ENCODE measurements at regions not wholly inside any gene's neighbourhood (a gene's known extent, or its start where the extent isn't known, plus 50 kb on each side); places are given as distances from the start of the nearest gene placed in this dataset.
"Not testable (repeated sequence)": the region's sequence is repeated elsewhere in the genome, so short reads cannot be mapped to it uniquely, and the experiment has no call there.

GRCh38 chr18:55964171-55964570, 376.2 kb upstream of the TCF4 start:
- Mint-ChIP-seq H3K36me3 (ENCODE audit: low read depth) (no peaks in the 10 kb centered on the region), H3K4me3 (no peak overlapping the region), H3K27ac (no peak overlapping the region), H3K27me3 (peaks cover 4% of the 10 kb centered on the region), H3K4me1 (no peaks in the 10 kb centered on the region), H3K9me3 (no peaks in the 10 kb centered on the region)
- no peak for TF ChIP-seq CTCF (IDR thresholded peaks at IDR 0.05)
- DNase-seq (no peak), ATAC-seq (ENCODE audit: low read depth) (no peak)
- ChIA-PET CTCF (no interaction called here), POLR2A (no interaction called here)
- intact Hi-C loops (cut with micrococcal nuclease), result no loop called here

- H3K27me3 Mint-ChIP-seq, result no peaks in the 10 kb centered on the region
- H3K36me3 Mint-ChIP-seq (ENCODE audit: low read depth), result no peaks in the 10 kb centered on the region
Measured at GRCh38 chr18:55953326-55953725, 365.3 kb upstream of the TCF4 start.

GRCh38 chr18:55951738-55952137, 363.7 kb upstream of the TCF4 start:
- H3K27me3 Mint-ChIP-seq; ATAC-seq (ENCODE audit: low read depth); H3K9me3 Mint-ChIP-seq; CTCF ChIA-PET; DNase-seq; POLR2A ChIA-PET; intact Hi-C loops (cut with micrococcal nuclease); H3K4me3 Mint-ChIP-seq; H3K4me1 Mint-ChIP-seq; H3K27ac Mint-ChIP-seq; H3K36me3 Mint-ChIP-seq (ENCODE audit: low read depth): not testable (repeated sequence)

More at GRCh38 chr18:55953326-55953725, 365.3 kb upstream of the TCF4 start:
- DNase-seq (no peak), ATAC-seq (ENCODE audit: low read depth) (no peak)
- intact Hi-C loops (cut with micrococcal nuclease), result no loop called here
- H3K9me3 Mint-ChIP-seq, result no peaks in the 10 kb centered on the region
- TF ChIP-seq CTCF (IDR thresholded peaks at IDR 0.05), result no peak
- H3K4me1 Mint-ChIP-seq, result no peaks in the 10 kb centered on the region
- ChIA-PET POLR2A (no interaction called here), CTCF (no interaction called here)
- no peak overlapping the region for H3K27ac Mint-ChIP-seq
- H3K4me3 Mint-ChIP-seq, result no peak overlapping the region

- Mint-ChIP-seq H3K27ac (no peak overlapping the region), H3K36me3 (ENCODE audit: low read depth) (no peaks in the 10 kb centered on the region), H3K27me3 (no peaks in the 10 kb centered on the region), H3K4me1 (no peaks in the 10 kb centered on the region), H3K9me3 (no peaks in the 10 kb centered on the region), H3K4me3 (no peak overlapping the region)
- TF ChIP-seq CTCF (IDR thresholded peaks at IDR 0.05), result no peak
- intact Hi-C loops (cut with micrococcal nuclease), result no loop called here
- CTCF ChIA-PET, result no interaction called here
- DNase-seq (no peak), ATAC-seq (ENCODE audit: low read depth) (no peak)
- POLR2A ChIA-PET, result no interaction called here
Measured at GRCh38 chr18:55950379-55951166, 362.6 kb upstream of the TCF4 start.

- DNase-seq (no peak), ATAC-seq (ENCODE audit: low read depth) (no peak)
- no peak for TF ChIP-seq CTCF (IDR thresholded peaks at IDR 0.05)
- Mint-ChIP-seq H3K9me3 (peaks cover 13% of the 10 kb centered on the region), H3K27me3 (no peaks in the 10 kb centered on the region), H3K4me3 (no peak overlapping the region), H3K36me3 (ENCODE audit: low read depth) (no peaks in the 10 kb centered on the region), H3K27ac (no peak overlapping the region), H3K4me1 (no peaks in the 10 kb centered on the region)
- intact Hi-C loops (cut with micrococcal nuclease), result no loop called here
- ChIA-PET POLR2A (no interaction called here), CTCF (no interaction called here)
Measured at GRCh38 chr18:55934821-55935220, 346.8 kb upstream of the TCF4 start.

- POLR2A ChIA-PET, result no interaction called here
- H3K9me3 Mint-ChIP-seq, result peaks cover 10% of the 10 kb centered on the region
- CTCF ChIA-PET, result no interaction called here
- intact Hi-C loops (cut with micrococcal nuclease), result no loop called here
- H3K27ac Mint-ChIP-seq, result no peak overlapping the region
- H3K4me1 Mint-ChIP-seq, result no peaks in the 10 kb centered on the region
- DNase-seq (no peak), ATAC-seq (ENCODE audit: low read depth) (no peak)
- no peak for TF ChIP-seq CTCF (IDR thresholded peaks at IDR 0.05)
- no peaks in the 10 kb centered on the region for H3K36me3 Mint-ChIP-seq (ENCODE audit: low read depth)
- no peaks in the 10 kb centered on the region for H3K27me3 Mint-ChIP-seq
- H3K4me3 Mint-ChIP-seq, result no peak overlapping the region
Measured at GRCh38 chr18:55932675-55933074, 344.7 kb upstream of the TCF4 start.

All from activated B cell treated with CpG ODN at 0.5 μM for 24 hours (primary cell).